CD4-positive, alpha-beta T cell treated with Interleukin-6 for 4 hours (primary cell): ENCODE measurements at regions not wholly inside any gene's neighbourhood (a gene's known extent, or its start where the extent isn't known, plus 50 kb on each side); places are given as distances from the start of the nearest gene placed in this dataset.
A peak's percentile ranks its signal among the peaks of the same experiment; 100 is the strongest.

Experiments used
- DNase-seq: peaks from one replicate; pipeline ENCODE4 v3.0.0-alpha.2; 2020; ENCODE audit warnings: mixed read lengths

DNA sequence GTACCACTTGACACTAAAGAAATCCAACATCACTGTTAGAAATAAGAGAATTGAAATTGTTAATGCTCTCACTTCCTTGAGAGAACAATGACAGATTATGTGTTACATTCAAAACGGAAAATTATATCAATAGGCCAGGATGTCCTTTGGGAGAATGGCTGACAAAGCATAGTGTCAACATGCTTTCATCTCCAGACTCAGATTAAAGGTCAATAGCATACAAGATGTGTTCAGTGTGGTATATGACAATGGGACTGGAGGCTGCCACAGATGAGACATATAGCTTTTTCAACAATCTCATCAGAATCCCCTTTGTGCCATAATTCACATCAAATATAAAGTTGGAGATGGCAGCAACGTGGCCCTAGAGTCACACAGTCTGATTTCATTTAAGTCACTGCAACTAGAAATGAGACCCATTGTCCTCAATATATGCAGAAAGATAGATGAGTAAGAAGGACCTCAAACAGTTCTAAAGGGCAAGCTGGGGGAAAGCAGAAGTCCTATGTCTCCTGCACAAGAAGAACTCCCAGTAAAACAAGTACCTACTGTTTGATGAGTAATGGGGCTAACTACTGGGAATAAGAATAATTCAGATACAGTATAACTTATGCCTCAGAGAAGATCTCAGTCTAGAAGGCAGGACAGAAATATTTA, 327.9 kb downstream of the TTLL7 start:
- no peak for DNase-seq

DNA sequence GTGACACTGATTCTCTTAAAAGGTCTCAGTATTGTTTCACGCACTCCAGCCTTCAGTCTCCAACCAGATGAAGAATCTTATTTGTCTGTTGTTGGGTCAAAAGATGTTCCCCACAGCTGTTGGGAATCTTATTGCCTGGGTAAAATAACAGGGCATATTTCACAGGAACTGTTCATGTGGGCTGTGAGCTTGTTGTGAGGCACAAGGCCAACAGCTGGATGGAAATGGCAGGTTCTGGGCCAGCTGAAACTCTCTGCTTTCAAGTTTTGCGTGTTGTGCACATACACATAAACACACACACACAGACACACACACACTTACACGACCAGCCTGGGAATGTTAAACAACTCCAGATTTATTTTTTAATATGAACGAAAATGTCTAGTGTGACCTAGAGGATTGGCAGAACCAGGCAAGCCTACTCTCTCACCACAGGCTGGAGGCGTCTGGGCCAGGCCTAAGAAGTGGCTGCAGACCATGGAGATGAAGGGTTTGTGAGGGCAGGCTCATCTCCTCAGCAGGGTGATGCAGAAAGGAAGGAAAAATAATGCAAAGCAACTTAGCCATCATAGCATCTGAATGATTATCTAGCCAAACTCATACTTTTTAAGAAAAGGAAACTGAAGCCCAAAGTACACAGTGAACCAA, 357.0 kb downstream of the TTLL7 start:
- DNase-seq = no peak

DNA sequence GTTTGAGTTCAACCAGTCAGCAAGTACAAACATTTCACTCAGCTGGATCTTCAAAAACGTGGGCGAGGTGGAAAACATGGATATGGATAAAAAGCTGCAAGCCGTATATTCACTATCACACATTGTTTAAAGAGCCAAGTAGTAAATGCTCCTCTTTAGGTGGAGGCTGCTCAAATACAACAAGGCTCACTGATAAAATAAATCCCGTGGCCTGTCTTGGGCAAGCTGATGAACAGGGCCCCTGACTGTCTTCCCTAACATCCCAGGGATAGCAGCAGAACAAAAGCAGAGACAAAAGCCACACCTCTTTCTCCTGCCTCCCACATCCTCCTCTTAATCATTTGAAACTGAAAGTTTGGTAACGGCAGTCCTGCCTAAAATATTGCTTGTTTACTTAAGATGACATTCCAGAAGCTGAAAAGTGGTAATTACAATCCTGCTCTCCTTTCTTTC, 357.7 kb downstream of the TTLL7 start:
- no peak for DNase-seq

DNA sequence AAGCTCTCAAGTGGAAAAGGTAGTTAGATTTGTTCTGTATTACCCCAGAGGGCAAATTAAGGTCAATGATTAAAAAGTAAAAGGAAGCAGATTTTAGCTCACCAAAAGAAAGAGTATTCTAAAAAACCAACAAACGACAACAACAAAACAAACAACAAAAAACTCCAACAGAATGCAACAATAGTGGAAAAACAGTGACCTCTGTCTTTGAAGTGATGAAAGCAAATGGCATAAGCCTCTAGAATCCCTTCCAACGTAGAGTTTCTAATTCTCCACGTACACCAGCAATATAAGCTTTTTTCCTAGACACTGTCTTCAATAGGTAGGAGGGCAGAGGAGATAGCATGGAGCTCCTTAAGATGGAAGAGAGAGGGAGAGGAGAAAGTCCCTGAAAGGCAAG, 359.1 kb downstream of the TTLL7 start:
- DNase-seq = no peak

DNA sequence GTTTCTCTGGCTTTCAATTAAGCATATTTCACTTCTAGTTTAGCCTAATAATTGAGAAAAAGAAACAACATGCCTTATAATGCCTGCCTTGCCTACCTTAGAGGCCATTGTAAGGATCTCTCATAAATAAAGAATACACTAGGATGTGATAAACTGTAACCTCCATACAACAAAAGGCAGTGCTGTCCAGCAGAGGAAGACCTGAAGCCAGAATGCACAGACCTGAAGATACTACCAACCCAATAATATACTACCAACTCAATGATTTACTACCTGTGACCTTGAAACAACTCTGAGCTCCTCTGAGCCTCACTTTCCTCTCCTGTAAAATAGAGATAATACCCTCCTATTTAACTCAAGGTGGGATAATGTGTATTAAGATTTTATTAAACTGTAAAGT, 361.3 kb downstream of the TTLL7 start:
- DNase-seq = no peak

DNA sequence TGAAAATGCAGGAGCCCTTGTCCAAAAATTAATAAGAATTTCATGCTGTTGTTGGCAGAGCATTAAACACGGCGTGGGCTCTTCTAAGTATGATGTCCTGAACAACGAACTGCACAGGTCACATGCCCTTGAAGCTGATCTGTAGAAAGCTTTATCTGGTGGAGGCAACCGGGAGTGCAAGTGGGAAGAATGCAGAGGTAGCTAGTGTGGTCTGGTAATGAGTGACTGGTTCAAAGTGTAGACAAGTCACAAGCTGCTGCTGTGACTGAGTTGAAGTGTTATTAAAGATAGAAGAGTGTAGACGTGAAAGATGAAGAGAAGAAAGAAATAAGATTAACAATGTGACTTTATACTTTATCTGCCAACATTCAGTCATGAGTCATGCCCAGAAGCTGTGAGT, 361.9 kb downstream of the TTLL7 start:
- no peak for DNase-seq

DNA sequence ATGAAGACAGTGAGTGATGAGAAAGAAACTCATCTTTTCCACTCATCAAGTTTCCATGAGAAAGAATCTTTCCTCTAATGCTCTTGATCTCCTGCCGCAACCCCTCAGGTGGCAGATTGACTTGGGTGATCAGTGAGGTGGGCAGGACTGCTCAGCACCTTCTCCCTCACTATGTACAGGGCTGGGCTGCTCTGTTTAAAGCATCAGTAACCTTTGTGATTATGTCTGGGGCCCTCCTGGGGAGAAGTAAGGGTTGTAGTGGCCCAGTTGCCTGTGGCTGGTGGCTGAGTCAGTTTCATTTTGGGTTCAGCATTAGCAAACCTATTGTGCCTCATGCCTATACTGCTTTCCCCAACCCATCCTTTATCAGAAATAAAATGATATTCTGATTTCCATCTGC, 366.0 kb downstream of the TTLL7 start:
- DNase-seq = no peak

DNA sequence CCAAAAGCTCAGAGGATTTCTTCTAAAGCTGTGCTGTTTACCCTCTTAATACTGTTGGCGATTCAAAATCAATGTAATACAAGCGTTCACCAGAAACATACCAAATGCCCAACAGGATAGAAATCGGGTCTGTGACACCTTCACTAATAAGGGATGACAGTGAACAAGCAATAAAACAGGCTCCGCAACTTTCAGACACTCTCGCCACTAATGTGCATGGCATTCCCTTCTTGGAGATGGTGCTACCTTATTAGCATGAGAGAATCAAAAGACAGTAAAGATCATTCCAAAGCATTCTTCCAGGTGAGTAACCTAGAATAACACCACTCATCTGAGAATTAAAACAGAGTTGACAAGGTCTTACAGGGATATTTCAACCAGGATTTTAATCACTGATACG, 367.1 kb downstream of the TTLL7 start:
- no peak for DNase-seq

DNA sequence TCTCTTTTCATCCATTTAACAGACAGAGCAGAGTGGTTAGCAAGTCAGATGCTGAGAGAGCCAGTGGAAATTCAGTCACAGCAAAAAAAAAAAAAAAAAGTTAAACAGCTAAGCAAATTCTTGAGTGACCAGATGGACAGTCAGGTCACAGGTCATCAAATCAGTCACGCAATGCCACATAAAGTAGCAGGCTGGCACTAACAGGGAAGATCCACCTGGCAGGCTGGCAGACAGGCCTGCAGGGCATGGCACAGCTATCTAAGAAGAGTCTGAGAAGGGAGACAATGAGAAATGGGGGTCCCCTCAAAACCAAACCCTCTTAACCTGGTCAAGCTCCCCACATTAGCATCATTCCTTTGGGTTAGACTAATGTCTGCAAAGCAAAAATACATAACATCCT, 371.9 kb downstream of the TTLL7 start:
- no peak for DNase-seq

DNA sequence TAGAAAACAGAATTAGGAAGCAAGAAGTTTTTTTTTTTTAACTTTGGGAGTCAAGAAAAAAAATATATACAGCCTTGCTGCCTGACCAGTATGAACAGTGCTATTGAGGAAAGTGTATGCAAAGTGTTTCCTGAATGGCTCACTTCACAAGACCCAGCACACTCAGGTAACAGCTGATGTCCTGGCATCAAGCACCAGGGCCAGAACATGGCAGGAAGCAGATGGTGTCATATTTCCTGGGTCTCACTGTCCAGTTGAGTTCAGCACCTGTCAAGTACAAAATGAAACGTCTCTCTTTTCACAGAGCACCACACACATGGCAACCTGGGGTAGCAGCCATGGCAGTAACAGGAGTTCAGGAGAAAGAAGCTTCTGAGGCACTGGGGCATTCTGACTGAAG, 372.3 kb downstream of the TTLL7 start:
- DNase-seq = no peak

DNA sequence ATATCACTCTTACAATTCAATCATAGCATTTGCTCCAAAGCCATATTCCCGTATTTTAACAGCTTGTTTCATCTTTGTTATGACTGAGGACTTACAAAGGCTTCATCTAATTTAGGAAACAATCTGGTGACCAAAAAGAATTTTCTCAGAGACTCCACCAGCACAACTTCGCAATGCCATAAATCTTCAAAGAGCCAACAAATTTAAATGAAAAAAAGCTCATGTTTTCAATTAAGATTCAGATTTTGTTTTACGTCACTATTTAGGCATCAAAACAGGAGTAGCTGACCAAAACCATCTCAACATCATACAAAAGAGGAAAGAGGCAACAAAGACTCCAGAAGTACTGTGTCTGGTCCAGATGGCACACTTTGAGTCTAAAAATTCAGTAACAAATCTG, 373.3 kb downstream of the TTLL7 start:
- no peak for DNase-seq

DNA sequence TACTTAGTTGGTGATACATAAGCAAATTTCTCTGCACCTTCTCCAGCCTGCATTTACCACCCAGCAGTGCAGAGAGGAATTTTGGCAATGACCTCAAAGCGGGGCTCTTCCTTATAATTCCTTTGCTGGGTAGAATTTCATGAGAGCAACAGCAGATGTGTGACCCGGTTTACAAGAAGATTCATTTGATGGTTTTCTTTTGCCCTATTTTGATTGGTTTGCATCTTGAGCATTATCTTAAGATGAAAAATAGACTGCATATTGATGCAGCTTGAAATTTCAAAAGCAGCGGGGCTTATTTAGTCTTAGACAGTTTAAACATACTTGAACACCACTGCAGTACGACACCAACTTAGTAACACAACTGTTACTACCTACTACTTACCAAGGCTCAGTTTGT, 378.9 kb downstream of the TTLL7 start:
- no peak for DNase-seq

DNA sequence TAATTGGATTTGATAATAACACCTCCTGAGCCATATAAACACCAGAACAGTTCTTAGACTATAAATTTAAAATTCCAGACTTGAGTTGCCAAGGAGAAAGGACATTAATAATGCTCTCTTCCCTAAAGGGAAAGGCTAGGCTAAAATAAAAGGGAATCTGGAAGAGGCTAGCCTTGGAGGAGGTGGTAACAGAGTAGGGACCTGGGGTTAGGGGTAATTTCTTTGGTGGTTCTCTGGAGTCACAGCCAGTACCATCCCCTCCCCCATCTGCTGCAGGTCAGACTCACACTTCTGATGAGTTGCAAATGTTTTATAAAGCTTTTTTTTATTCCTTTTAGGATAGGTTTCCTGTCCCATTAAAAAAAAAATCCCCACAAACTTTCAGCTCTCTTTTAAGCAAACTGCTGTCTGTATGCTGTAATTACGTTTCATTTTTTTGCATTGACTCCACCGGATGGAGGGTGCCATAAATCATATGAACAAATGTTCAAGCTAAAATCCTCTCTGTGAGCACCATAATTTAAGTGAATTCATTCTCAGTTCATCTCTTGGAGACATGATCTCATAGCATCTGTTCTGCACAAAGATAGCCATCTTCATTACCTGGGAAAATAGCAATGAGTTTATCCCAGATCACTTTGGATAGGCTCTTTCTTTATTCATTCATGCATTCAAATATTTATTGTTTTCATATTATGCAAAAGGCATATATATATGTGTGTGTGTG, 379.6 kb downstream of the TTLL7 start:
- DNase-seq = no peak

DNA sequence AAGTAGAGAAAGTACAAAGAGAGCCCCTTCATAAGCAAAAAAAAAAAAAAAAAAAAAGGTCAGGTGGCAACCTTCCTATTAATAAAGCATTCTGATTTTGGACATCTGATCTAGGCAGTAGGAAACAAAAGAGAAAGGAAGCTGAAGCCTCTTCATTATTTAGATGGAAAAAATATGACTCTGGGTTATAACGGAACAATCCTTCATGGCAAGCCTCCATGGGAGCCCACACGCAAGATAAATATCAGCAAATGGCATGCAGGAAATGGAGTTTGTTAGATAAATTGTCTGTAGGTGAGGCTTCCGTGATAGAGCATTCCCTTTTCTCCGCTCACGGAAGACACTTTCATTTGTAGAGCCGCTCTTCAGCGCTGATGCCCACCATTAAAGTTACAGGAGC, 381.0 kb downstream of the TTLL7 start:
- no peak for DNase-seq

DNA sequence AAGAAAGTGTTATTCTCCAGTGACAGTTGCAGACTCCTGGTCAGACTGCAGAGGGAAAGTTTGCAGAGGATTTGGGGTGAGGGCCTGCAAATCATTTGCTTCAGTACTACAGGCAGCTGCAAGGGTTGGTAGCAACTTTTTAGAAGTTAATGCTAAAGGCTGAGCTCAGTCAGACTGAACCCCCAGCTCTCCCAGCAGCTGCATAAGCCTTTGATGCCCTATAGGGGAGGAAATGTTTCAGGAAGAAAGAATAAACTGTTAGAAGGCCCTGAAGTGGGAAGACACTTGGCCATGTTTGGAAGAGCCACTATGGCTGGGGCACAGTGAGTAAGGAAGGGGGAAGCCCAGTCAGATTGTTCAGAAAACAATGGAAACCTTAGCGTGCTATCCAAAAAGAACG, 383.6 kb downstream of the TTLL7 start:
- DNase-seq = no peak

DNA sequence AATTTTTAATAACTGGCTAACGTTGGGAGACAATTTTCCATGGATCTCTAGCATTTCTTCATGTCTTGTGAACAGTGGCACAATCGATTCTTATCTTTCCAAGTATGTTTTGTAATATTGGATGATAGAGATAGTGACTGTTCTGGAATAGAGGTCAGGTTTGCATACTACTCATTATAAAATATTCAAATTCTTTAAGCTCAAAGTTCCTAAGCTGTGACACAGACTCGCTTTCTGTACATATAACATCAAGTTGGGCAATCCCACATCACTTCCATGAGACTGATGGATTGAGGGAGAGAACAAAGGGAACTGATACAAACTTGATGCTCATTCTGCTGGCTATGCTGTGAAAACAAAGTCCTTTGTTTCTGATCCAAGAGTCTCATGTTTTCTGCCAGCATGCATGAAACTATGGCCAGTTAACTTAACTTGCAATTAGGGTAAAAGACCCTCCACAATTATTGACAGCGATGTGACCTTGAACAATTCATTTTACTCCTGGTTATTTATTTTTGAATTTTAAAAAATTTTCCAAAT, 392.4 kb downstream of the TTLL7 start:
- no peak for DNase-seq

DNA sequence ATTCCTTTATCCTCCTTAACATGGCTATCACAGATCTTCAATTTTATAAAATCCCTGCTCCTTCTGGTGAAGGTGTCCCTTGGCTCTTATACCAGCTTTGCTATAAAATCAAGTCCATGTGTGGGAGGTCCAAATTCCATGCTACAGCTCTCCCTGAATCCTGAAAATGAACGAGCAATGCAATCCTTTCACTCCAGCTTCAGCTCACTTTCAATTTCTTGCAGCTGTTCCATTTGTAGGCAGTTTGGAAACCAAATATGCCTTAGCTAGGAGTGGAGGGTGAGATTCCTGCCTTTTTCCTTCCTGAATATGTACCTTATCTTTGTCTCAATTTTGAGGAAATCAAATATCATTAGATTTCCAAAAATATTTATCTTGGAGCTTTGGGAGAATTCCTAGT, 402.6 kb downstream of the TTLL7 start:
- no peak for DNase-seq

DNA sequence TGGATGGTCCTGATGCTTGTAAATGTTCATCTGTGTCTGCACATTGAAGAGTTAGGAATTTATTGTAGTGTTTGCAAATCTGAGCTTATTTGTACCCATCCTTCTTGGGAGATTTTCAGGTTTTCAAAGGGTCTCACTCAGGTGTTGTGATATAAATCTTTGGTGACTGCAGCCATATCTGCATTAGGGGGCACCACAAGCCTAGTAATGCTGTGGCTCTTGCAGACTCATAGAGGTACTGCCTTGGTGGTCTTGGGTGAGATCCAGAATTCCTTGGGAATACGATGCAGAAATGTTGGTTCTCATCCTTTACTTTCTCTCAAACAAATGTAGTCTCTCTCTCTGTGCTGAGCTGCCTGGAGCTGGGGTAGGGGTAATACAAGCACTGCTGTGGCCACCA, 405.9 kb downstream of the TTLL7 start:
- DNase-seq = no peak

DNA sequence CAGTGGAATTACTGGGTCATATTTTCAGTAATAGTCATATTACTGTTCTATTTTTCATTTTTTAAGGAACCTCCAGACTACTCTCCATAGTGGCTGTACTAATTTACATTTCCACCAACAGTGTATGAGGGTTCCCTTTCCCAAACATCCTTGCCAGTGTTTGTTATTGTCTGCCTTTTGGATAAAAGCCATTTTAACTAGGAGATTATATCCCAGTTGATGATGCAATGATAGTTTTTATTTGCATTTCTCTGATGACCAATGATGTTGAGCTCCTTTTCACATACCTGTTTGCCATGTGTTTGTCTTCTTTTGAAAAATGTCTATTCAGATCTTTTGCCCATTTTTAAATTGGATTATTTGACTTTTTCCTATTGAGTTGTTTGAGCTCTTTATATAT, 410.8 kb downstream of the TTLL7 start:
- DNase-seq = no peak

DNA sequence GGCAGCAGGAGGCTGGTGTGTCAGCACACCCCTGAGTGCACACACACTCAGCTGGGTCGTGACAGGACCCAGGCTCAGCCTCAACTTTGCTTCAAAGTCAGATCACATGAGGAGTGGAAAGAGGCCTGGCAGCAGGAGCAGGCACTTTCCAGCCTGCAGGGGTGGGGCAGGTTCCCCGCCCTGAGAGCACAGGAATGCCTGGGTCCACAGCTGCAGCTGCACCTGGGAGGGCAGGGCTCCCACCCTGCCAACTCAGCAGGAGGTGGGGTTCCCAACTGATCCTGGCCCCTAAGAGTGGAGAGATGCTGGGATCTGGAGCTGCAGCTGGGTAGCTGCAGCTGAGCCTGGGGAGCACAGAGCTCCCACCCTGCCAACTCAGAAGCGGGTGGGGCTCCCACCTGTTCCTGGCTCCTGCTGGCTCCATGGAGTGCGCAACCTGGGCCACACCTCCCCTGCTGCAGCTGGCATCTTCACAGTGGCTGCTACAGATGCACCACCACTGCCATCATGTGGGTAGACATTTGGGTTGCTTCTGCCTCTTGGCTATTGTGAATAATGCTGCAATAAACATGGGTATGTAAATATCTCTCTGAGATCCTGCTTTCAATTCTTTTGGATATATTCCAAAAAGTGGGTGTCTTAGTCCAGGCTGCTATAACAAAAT, 415.4 kb downstream of the TTLL7 start:
- DNase-seq = peak; percentile 66

DNA sequence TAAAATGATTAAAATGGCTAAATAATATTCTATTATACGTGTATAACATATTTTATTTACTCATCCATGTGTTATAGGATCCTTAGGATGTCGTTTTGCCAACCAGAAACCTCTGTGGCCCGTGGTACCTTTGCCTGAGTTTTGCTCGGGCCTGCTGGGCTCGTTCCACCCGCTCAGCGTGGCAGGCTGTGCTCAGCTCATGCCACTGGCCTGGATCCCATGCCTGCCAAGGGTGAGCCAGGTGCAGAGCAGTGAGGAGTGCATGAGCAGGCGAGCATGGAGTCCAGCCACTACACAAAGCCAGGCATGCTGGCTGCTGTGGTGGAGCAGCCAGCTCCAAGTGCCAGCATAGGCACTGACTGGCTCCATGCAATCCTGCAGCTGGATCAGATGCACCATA, 417.2 kb downstream of the TTLL7 start:
- no peak for DNase-seq

DNA sequence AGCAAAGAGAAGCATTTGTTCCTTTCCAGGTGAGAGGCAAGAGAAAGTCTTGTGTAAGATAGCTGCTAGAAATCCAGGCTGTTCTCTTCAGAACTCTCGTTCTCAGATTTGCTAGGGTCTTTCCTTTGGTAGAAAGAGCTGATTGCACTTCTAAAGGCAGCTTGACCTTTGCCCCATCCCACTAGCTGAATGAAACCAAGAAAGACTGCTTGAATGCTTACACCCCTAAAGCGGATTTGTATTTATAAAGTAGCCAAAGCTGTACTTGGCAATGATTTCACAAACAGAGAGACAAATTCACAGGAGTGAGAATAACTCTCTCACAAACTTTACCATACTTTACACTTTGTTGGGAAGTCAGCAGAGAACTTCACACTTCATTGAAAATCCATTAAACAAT, 424.1 kb downstream of the TTLL7 start:
- DNase-seq = no peak

DNA sequence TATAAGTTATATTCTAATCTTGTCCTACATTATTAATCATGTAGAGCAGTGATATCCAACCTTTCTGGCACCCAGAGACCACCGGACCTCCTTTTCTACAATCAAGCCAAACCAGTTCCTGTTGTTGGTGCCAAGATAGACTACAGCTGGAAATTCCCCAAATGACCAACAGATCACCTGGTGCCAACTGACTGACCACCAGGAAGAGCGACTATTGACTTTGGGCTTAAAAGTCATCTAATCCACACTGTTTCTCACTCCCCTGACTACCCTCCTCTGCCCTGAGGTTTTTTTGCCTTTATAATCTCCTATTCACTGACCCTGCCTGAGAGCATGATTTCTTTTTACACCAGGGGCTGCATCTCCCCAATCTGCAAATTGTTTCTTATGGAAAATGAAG, 425.2 kb downstream of the TTLL7 start:
- DNase-seq = no peak

DNA sequence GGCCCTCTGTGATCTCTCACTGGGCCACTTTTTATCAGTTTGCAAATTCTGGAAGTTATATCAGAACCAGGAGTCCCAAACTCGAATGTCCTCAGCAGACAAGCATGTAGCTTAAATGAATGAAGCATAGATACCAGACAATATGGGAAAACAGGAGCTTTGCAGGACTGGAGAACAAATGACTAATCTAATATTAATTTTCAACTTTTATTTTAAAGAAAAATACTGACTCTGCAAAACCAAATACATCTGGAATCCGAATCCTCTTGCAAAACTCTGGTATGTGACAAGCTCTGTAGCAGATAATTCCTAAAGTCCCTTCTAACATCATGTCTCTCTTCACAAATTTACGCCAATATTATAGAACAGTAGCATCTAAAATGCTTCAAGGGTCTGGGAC, 427.4 kb downstream of the TTLL7 start:
- DNase-seq = no peak
